ENCODE measurements at regions not wholly inside any gene's neighbourhood (a gene's known extent, or its start where the extent isn't known, plus 50 kb on each side); places are given as distances from the start of the nearest gene placed in this dataset.

DNA sequence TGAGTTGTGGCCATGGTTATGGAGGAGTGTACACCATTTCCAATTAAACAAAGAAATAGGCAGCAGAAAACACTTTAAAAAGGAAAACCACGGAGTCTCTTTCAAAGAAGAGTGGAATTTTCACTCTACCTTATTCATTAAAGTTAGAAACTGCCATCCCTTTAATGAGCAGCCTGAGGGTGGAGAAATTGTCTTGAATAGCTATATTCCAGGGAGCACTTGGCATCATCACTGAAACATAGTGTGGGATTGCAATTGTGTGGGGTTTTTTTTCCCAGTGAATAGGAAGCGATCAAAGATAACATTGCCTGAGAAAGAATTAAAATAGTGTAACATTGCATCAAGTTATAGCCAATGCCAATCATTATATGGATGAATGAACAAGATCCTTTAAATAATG, 191.6 kb downstream of the TEX36 start:
- H3K9me3 ChIP-seq (ENCODE audit: control insufficient read depth, insufficient read depth, low read length) = no peaks in the 10 kb centered on the region
- no peaks in the 10 kb centered on the region for H3K36me3 ChIP-seq (ENCODE audit: control insufficient read depth, insufficient read depth, low read length)
- no peak overlapping the region for H3K27ac ChIP-seq (ENCODE audit: low read length)
- Mint-ChIP-seq H3K9me3 (no peaks in the 10 kb centered on the region), H3K4me3 (no peak overlapping the region), H3K27me3 (ENCODE audit: low read depth in 2 of 2) (peaks cover 26 to 62% of the 10 kb centered on the region in 2 donors), H3K36me3 (no peaks in the 10 kb centered on the region), H3K4me1 (no peaks in the 10 kb centered on the region), H3K27ac (no peak overlapping the region)
- no peak overlapping the region for H3K4me3 ChIP-seq (ENCODE audit: low read length)
- WGBS (ENCODE audit: insufficient coverage) = 100% methylated on average over 1 of the region's 2 CpGs
- ATAC-seq = no peak
- no peaks in the 10 kb centered on the region for H3K4me1 ChIP-seq (ENCODE audit: control insufficient read depth, insufficient read depth, low read length)
- no peaks in the 10 kb centered on the region for H3K27me3 ChIP-seq (ENCODE audit: control insufficient read depth, insufficient read depth, low read length)
- intact Hi-C loops (cut with micrococcal nuclease) = no loop called here
- DNase-seq = no peak
- TF ChIP-seq, protein P1, sequence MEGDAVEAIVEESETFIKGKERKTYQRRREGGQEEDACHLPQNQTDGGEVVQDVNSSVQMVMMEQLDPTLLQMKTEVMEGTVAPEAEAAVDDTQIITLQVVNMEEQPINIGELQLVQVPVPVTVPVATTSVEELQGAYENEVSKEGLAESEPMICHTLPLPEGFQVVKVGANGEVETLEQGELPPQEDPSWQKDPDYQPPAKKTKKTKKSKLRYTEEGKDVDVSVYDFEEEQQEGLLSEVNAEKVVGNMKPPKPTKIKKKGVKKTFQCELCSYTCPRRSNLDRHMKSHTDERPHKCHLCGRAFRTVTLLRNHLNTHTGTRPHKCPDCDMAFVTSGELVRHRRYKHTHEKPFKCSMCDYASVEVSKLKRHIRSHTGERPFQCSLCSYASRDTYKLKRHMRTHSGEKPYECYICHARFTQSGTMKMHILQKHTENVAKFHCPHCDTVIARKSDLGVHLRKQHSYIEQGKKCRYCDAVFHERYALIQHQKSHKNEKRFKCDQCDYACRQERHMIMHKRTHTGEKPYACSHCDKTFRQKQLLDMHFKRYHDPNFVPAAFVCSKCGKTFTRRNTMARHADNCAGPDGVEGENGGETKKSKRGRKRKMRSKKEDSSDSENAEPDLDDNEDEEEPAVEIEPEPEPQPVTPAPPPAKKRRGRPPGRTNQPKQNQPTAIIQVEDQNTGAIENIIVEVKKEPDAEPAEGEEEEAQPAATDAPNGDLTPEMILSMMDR (IDR thresholded peaks at IDR 0.05) = no peak

- Histone ChIP-seq H3K36me3 (ENCODE audit: control insufficient read depth, insufficient read depth, low read length) (no peaks in the 10 kb centered on the region), H3K9me3 (ENCODE audit: control insufficient read depth, insufficient read depth, low read length) (no peaks in the 10 kb centered on the region), H3K27me3 (ENCODE audit: control insufficient read depth, insufficient read depth, low read length) (no peaks in the 10 kb centered on the region), H3K27ac (ENCODE audit: low read length) (no peak overlapping the region), H3K4me1 (ENCODE audit: control insufficient read depth, insufficient read depth, low read length) (no peaks in the 10 kb centered on the region), H3K4me3 (ENCODE audit: low read length) (no peak overlapping the region)
- no peak for ATAC-seq
- intact Hi-C loops (cut with micrococcal nuclease) = no loop called here
- DNase-seq = no peak
- H3K36me3 Mint-ChIP-seq = no peaks in the 10 kb centered on the region
- peaks cover 29 to 60% of the 10 kb centered on the region in 2 donors for H3K27me3 Mint-ChIP-seq (ENCODE audit: low read depth in 2 of 2)
- TF ChIP-seq, protein P1 (IDR thresholded peaks at IDR 0.05) = no peak
- no peak overlapping the region for H3K27ac Mint-ChIP-seq
- WGBS (ENCODE audit: insufficient coverage) = 44% methylated on average over 5 of the region's 6 CpGs
- no peak overlapping the region for H3K4me3 Mint-ChIP-seq
- no peaks in the 10 kb centered on the region for H3K4me1 Mint-ChIP-seq
- no peaks in the 10 kb centered on the region for H3K9me3 Mint-ChIP-seq
Observed at GRCh38 chr10:125489731-125490130, 193.2 kb downstream of the TEX36 start.

DNA sequence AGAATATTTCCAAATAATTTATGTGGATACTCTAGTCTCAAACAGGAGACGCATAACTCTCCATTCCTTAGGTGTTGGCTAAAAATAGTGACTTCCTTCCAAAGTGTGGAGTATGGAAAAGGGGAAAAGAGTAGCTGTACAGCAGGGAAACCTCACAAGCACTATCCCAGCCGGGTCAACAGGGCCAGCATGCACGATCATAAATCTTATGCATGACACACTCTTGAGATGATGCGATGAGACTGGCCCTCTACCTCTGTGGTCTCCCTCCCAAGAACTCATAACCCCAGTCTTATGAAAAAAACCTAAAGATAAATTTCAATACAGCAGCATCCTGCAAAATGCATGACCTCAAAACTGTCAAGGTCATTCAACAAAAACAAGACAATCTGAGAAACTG, 197.3 kb downstream of the TEX36 start:
- H3K9me3 ChIP-seq (ENCODE audit: control insufficient read depth, insufficient read depth, low read length) = no peaks in the 10 kb centered on the region
- Mint-ChIP-seq H3K27ac (no peak overlapping the region), H3K9me3 (no peaks in the 10 kb centered on the region), H3K36me3 (no peaks in the 10 kb centered on the region), H3K4me1 (no peaks in the 10 kb centered on the region), H3K27me3 (ENCODE audit: low read depth in 2 of 2) (peaks cover 31 to 72% of the 10 kb centered on the region in 2 donors), H3K4me3 (no peak overlapping the region)
- no peaks in the 10 kb centered on the region for H3K4me1 ChIP-seq (ENCODE audit: control insufficient read depth, insufficient read depth, low read length)
- no peak overlapping the region for H3K27ac ChIP-seq (ENCODE audit: low read length)
- intact Hi-C loops (cut with micrococcal nuclease) = no loop called here
- TF ChIP-seq, protein P1 (IDR thresholded peaks at IDR 0.05) = no peak
- WGBS (ENCODE audit: insufficient coverage) = 84% methylated on average over 4 of the region's 4 CpGs
- H3K27me3 ChIP-seq (ENCODE audit: control insufficient read depth, insufficient read depth, low read length) = peaks cover 3% of the 10 kb centered on the region
- DNase-seq (no peak), ATAC-seq (no peak)
- H3K36me3 ChIP-seq (ENCODE audit: control insufficient read depth, insufficient read depth, low read length) = no peaks in the 10 kb centered on the region
- H3K4me3 ChIP-seq (ENCODE audit: low read length) = no peak overlapping the region

DNA sequence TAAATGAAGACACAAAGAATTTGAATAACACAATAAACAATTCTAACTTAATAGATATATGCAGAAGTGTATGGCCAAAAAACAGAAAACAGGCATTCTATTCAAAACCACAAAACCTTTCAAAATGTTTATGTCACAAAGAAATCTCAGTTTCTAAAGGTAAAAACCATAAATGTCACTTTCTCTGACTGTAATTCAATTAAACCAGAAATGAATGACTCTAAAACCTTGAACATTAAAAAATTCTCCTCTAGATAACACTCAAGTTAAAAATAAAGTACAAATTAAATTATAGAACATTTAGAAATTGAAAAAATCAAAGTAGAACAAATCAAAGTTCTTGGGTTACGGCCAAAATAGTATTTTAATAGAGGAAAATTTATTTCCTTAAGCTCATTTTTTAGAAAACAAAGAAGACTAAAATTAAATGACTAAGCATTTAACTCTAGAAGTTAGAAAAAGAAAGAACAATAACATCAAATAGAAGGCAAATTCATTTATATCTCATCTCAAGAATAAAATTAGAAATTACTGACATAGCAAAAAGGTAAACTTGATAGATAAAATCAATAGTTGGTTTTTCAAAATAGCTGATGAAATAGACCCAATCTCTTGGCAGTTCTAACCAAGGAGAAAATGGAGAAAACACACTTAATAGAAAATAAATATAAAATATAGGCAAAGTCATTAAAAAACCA, 198.8 kb downstream of the TEX36 start:
- no peak overlapping the region for H3K4me3 Mint-ChIP-seq
- WGBS (ENCODE audit: insufficient coverage) = no CpG with 5 or more reads among the region's 1 CpG
- no peaks in the 10 kb centered on the region for H3K4me1 Mint-ChIP-seq
- no peak for DNase-seq
- Histone ChIP-seq H3K9me3 (ENCODE audit: control insufficient read depth, insufficient read depth, low read length) (no peaks in the 10 kb centered on the region), H3K4me1 (ENCODE audit: control insufficient read depth, insufficient read depth, low read length) (no peaks in the 10 kb centered on the region), H3K27me3 (ENCODE audit: control insufficient read depth, insufficient read depth, low read length) (peaks cover 3% of the 10 kb centered on the region), H3K36me3 (ENCODE audit: control insufficient read depth, insufficient read depth, low read length) (no peaks in the 10 kb centered on the region), H3K4me3 (ENCODE audit: low read length) (no peak overlapping the region), H3K27ac (ENCODE audit: low read length) (no peak overlapping the region)
- intact Hi-C loops (cut with micrococcal nuclease) = no loop called here
- TF ChIP-seq, protein P1 (IDR thresholded peaks at IDR 0.05) = no peak
- no peak overlapping the region for H3K27ac Mint-ChIP-seq
- no peaks in the 10 kb centered on the region for H3K36me3 Mint-ChIP-seq
- H3K27me3 Mint-ChIP-seq (ENCODE audit: low read depth in 2 of 2) = peaks cover 36 to 74% of the 10 kb centered on the region in 2 donors
- ATAC-seq = no peak
- no peaks in the 10 kb centered on the region for H3K9me3 Mint-ChIP-seq
